Adrenal gland (tissue), 9 donors: ENCODE measurements at regions not wholly inside any gene's neighbourhood (a gene's known extent, or its start where the extent isn't known, plus 50 kb on each side); places are given as distances from the start of the nearest gene placed in this dataset.

Experiments
- DNase-seq, 7 donors: peaks; one replicate each; pipeline ENCODE4 v3.0.0-alpha.2; 2019 to 2020
- H3K27ac ChIP-seq, 5 donors: fragments of 200-600 bp; sonication (generic) in 4 of 5; 1 replicate in 3 of 5; 2 replicates in 2 of 5; pipeline versions ENCODE4 v1.5.1 to v1.8.0; 2016 to 2020; ENCODE audit warnings: mild to moderate bottlenecking in 1 of 5
- H3K27me3 ChIP-seq: fragments of 200-600 bp; 2 replicates; pipeline ENCODE4 v1.8.0; 2021
- H3K36me3 ChIP-seq, 2 donors: fragments of 200-600 bp; replicated peaks in 1 of 2; 1 replicate in 1 of 2; 2 replicates in 1 of 2; pipeline versions ENCODE4 v1.5.1 to v1.8.0; 2018 to 2022
- H3K4me1 ChIP-seq, 2 donors: fragments of 200-600 bp; replicated peaks in 1 of 2; 1 replicate in 1 of 2; 2 replicates in 1 of 2; pipeline versions ENCODE4 v1.5.1 to v1.8.0; 2018 to 2021
- H3K4me3 ChIP-seq, 4 donors: fragments of 200-600 bp; sonication (generic) in 3 of 4; one replicate each; pipeline ENCODE4 v1.5.1; 2016 to 2018
- H3K9me3 ChIP-seq, 3 donors: fragments of 200-600 bp; sonication (generic) in 1 of 3; replicated peaks in 1 of 3; 1 replicate in 2 of 3; 2 replicates in 1 of 3; pipeline versions ENCODE4 v1.5.1 to v1.8.0; 2016 to 2021
- CTCF ChIP-seq, 6 experiments: fragments of 450-650 bp in 4 of 6; fragments of 200-600 bp in 2 of 6; sonication (generic) in 1 of 6; IDR thresholded peaks; 1 replicate in 5 of 6; 2 replicates in 1 of 6; pipeline versions ENCODE4 v1.5.1 to v1.8.0; 2016 to 2021; ENCODE audit warnings: antibody characterized with exemption in 6 of 6, mild to moderate bottlenecking in 2 of 6, moderate library complexity in 1 of 6
- POLR2A ChIP-seq, 2 donors: fragments of 450-650 bp; IDR thresholded peaks; one replicate each; pipeline ENCODE4 v1.6.1; 2017; ENCODE audit warnings: antibody characterized with exemption in 2 of 2, mild to moderate bottlenecking in 2 of 2, moderate library complexity in 1 of 2
- WGBS, 4 donors: extraction: QIAGEN DNeasy Blood & Tissue Kit in 2 of 4; methylation state at CpG; one replicate each; pipeline versions ENCODE4 v1.1.5 to v1.1.7; 2013 to 2017; 5-methylcytosine and 5-hydroxymethylcytosine counted together
- intact Hi-C, 2 donors: fragments of 100-400 bp; cut with DNase I; formaldehyde crosslinking; loops; one replicate each; pipeline versions ENCODE4 v1.14.1 to v1.15.0; 2022 to 2023
- donor health status: healthy with polysubstance abuse.
- donor health status: Bipolar disorder and iron deficiency.
- donor health status: DM: yes; HTN: yes; CAD: no.
- donor health status: DM: no; HTN: no; CAD: no.
- donor health status: DM: no; HTN: no; CAD: no.

- H3K4me3 ChIP-seq = no peak overlapping the region
- H3K27me3 ChIP-seq = no peaks in the 10 kb centered on the region
- no peaks in the 10 kb centered on the region for H3K36me3 ChIP-seq
- H3K27ac ChIP-seq = no peak overlapping the region
- 63 to 70% (median 68%) methylated on average over 10 of the region's 10 CpGs for WGBS, 4 donors
- TF ChIP-seq CTCF (IDR thresholded peaks at IDR 0.05) (no peak), POLR2A (IDR thresholded peaks at IDR 0.05) (no peak)
- no peak for DNase-seq
- H3K4me1 ChIP-seq = no peaks in the 10 kb centered on the region
- intact Hi-C loops = no loop called here
- no peaks in the 10 kb centered on the region for H3K9me3 ChIP-seq
Observed at GRCh38 chr3:187590861-187591576, 79.2 kb downstream of the SST start.

- Histone ChIP-seq H3K4me3 (no peak overlapping the region), H3K27me3 (no peaks in the 10 kb centered on the region), H3K9me3 (no peaks in the 10 kb centered on the region), H3K27ac (no peak overlapping the region), H3K4me1 (no peaks in the 10 kb centered on the region), H3K36me3 (no peaks in the 10 kb centered on the region)
- no peak for DNase-seq
- no peak for TF ChIP-seq CTCF (IDR thresholded peaks at IDR 0.05)
- no peak for TF ChIP-seq POLR2A (IDR thresholded peaks at IDR 0.05)
- intact Hi-C loops = no loop called here
- WGBS, 4 donors = 72 to 81% (median 76%) methylated on average over 4 of the region's 4 CpGs
Observed at GRCh38 chr3:187587076-187587475, 83.1 kb downstream of the SST start.

GRCh38 chr3:187586226-187586625, 84.0 kb downstream of the SST start:
- no peak overlapping the region for H3K4me3 ChIP-seq
- no peak for TF ChIP-seq CTCF (IDR thresholded peaks at IDR 0.05)
- no peak for TF ChIP-seq POLR2A (IDR thresholded peaks at IDR 0.05)
- DNase-seq = no peak
- H3K36me3 ChIP-seq = no peaks in the 10 kb centered on the region
- no peaks in the 10 kb centered on the region for H3K9me3 ChIP-seq
- H3K4me1 ChIP-seq = no peaks in the 10 kb centered on the region
- intact Hi-C loops = no loop called here
- H3K27me3 ChIP-seq = no peaks in the 10 kb centered on the region
- no peak overlapping the region for H3K27ac ChIP-seq

- no peak for TF ChIP-seq POLR2A (IDR thresholded peaks at IDR 0.05)
- no peak for TF ChIP-seq CTCF (IDR thresholded peaks at IDR 0.05)
- H3K27me3 ChIP-seq = no peaks in the 10 kb centered on the region
- 51 to 71% (median 57%) methylated on average over 2 of the region's 2 CpGs for WGBS, 4 donors
- no peaks in the 10 kb centered on the region for H3K9me3 ChIP-seq
- intact Hi-C loops = no loop called here
- no peak overlapping the region for H3K27ac ChIP-seq
- DNase-seq = no peak
- H3K4me1 ChIP-seq = no peaks in the 10 kb centered on the region
- H3K4me3 ChIP-seq = no peak overlapping the region
- no peaks in the 10 kb centered on the region for H3K36me3 ChIP-seq
Observed at GRCh38 chr3:187572441-187572840, 97.8 kb downstream of the SST start.
